GM06990 (cell line): ENCODE measurements at regions not wholly inside any gene's neighbourhood (a gene's known extent, or its start where the extent isn't known, plus 50 kb on each side); places are given as distances from the start of the nearest gene placed in this dataset.

Experiments
- DNase-seq: peaks from one replicate; pipeline ENCODE4 v3.0.0-alpha.2; 2011; ENCODE audit not compliant: insufficient read length; ENCODE audit errors: extremely low read depth
- H3K27me3 ChIP-seq: replicated peaks from 2 replicates; pipeline ENCODE4 v1.6.0; 2011; ENCODE audit warnings: low read length; ENCODE audit not compliant: control insufficient read depth, insufficient read depth
- H3K36me3 ChIP-seq: 2 replicates; pipeline ENCODE4 v1.5.1; 2011; ENCODE audit warnings: low read length; ENCODE audit not compliant: control insufficient read depth, insufficient read depth
- H3K4me3 ChIP-seq: replicated peaks from 2 replicates; pipeline ENCODE4 v1.5.1; 2011; ENCODE audit warnings: low read depth, mild to moderate bottlenecking, control low read depth, low read length
- CTCF ChIP-seq: IDR thresholded peaks from 2 replicates; pipeline ENCODE4 v1.5.1; 2011; ENCODE audit warnings: low read length, control low read depth, mild to moderate bottlenecking, inconsistent platforms; ENCODE audit not compliant: insufficient read depth, poor library complexity, severe bottlenecking

GRCh38 chr2:104077573-104077972, 776.3 kb upstream of the POU3F3 start:
- DNase-seq: no peak
- H3K36me3 ChIP-seq: no peaks in the 10 kb centered on the region
- H3K4me3 ChIP-seq: no peak overlapping the region
- no peaks in the 10 kb centered on the region for H3K27me3 ChIP-seq
- TF ChIP-seq CTCF: no peak

GRCh38 chr2:104078431-104079157, 775.3 kb upstream of the POU3F3 start:
- no peak for DNase-seq
- TF ChIP-seq CTCF: peak; percentile 24
- Histone ChIP-seq H3K4me3 (no peak overlapping the region), H3K36me3 (no peaks in the 10 kb centered on the region), H3K27me3 (no peaks in the 10 kb centered on the region)

GRCh38 chr2:104088745-104089144, 765.2 kb upstream of the POU3F3 start:
- Histone ChIP-seq H3K27me3 (no peaks in the 10 kb centered on the region), H3K4me3 (no peak overlapping the region), H3K36me3 (no peaks in the 10 kb centered on the region)
- DNase-seq: no peak
- TF ChIP-seq CTCF: no peak

GRCh38 chr2:104090407-104090806, 763.5 kb upstream of the POU3F3 start:
- DNase-seq: no peak
- H3K27me3 ChIP-seq: no peaks in the 10 kb centered on the region
- H3K4me3 ChIP-seq: no peak overlapping the region
- no peak for TF ChIP-seq CTCF
- no peaks in the 10 kb centered on the region for H3K36me3 ChIP-seq

- Histone ChIP-seq H3K36me3 (no peaks in the 10 kb centered on the region), H3K27me3 (no peaks in the 10 kb centered on the region), H3K4me3 (no peak overlapping the region)
- no peak for DNase-seq
- no peak for TF ChIP-seq CTCF
Observed at GRCh38 chr2:104091894-104092293, 762.0 kb upstream of the POU3F3 start.

- no peak for DNase-seq
Observed at GRCh38 chr2:104092886-104093285, 761.0 kb upstream of the POU3F3 start.

More at GRCh38 chr2:104092886-104093285, 761.0 kb upstream of the POU3F3 start:
- Histone ChIP-seq H3K4me3 (no peak overlapping the region), H3K27me3 (no peaks in the 10 kb centered on the region), H3K36me3 (no peaks in the 10 kb centered on the region)
- no peak for TF ChIP-seq CTCF
